ENCODE measurements at regions not wholly inside any gene's neighbourhood (a gene's known extent, or its start where the extent isn't known, plus 50 kb on each side); places are given as distances from the start of the nearest gene placed in this dataset.

DNA sequence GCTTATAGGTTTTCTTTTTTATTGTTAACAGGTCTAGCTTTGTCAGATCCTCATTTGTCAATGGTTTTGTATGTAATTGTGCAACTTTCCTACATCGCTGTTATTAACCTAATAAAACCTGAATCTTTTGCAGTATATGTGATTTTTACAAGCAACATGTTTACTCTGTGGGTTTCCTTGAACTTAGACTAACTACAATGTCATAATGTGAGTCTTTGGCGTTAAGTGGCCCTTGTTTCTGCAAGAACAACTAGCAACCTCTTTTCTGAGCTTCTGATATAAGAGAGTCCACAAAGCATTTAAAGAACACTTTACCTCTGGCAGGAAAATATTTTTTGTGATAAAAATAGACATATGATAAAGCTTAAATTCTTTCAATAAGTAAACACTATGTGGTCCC, 230.3 kb upstream of the CFAP20DC start:
- ATAC-seq, result no peak
- DNase-seq, result no peak
- H3K4me1 ChIP-seq (ENCODE audit: low read depth), result no peaks in the 10 kb centered on the region
- intact Hi-C loops (cut with DNase I, micrococcal nuclease), result no loop called here
- no peak overlapping the region for H3K4me3 ChIP-seq
- TF ChIP-seq CTCF (IDR thresholded peaks at IDR 0.05), result no peak
- no peaks in the 10 kb centered on the region for H3K36me3 ChIP-seq (ENCODE audit: low read depth)
- H3K9me3 ChIP-seq, result no peaks in the 10 kb centered on the region

GRCh38 chr3:59277816-59278215, 228.0 kb upstream of the CFAP20DC start:
- ATAC-seq (no peak), DNase-seq (no peak)
- no peaks in the 10 kb centered on the region for H3K36me3 ChIP-seq (ENCODE audit: low read depth)
- intact Hi-C loops (cut with DNase I, micrococcal nuclease), result no loop called here
- TF ChIP-seq CTCF (IDR thresholded peaks at IDR 0.05), result no peak
- no peaks in the 10 kb centered on the region for H3K4me1 ChIP-seq (ENCODE audit: low read depth)
- H3K9me3 ChIP-seq, result no peaks in the 10 kb centered on the region
- H3K4me3 ChIP-seq, result no peak overlapping the region

- Histone ChIP-seq H3K4me3 (no peak overlapping the region), H3K4me1 (ENCODE audit: low read depth) (no peaks in the 10 kb centered on the region), H3K36me3 (ENCODE audit: low read depth) (no peaks in the 10 kb centered on the region), H3K9me3 (no peaks in the 10 kb centered on the region)
- intact Hi-C loops (cut with DNase I, micrococcal nuclease), result no loop called here
- DNase-seq, result no peak
- no peak for ATAC-seq
- no peak for TF ChIP-seq CTCF (IDR thresholded peaks at IDR 0.05)
These were observed 227.4 kb upstream of the CFAP20DC start for GRCh38 chr3:59277201-59277600.

DNA sequence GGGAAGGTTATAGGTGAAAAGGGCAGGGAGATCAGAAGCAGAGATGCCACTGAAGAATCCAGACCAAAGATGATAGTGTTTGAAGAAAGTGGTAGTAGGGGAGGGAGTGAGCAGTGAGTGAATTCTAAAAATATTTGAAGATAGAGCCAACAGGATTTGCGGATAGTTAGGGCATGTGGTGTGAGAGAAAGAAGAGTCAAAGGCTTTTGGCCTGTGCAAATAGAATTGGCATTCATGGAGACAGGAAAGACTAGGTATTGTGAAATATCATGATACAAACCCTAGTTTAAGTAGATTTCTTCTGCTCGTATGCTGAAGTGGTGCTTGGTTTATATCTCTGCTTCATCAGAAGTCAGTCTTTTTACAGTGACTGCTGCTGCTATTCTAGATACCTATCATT, 224.2 kb upstream of the CFAP20DC start:
- no peaks in the 10 kb centered on the region for H3K4me1 ChIP-seq (ENCODE audit: low read depth)

DNA sequence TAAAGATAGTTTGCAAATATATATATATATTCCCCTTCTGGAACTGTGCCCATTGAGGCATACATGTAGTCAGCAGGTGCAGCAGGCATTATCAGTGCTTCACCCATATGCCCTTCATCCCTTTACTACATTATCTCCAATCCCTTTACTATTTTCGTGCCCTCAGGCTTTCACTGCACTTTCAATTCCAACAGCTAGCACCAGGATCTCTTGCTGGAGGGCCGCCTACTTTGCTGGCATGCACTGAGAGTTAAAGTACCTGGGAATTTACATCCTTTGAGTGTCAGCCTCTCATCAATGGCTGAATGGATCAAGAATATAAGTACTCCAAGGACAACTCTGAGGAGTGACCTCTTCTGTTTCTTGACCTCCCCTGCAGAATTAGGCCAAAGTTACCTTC, 222.1 kb upstream of the CFAP20DC start:
- Histone ChIP-seq H3K4me3 (no peak overlapping the region), H3K4me1 (ENCODE audit: low read depth) (no peaks in the 10 kb centered on the region), H3K9me3 (no peaks in the 10 kb centered on the region), H3K36me3 (ENCODE audit: low read depth) (no peaks in the 10 kb centered on the region)
- ATAC-seq (no peak), DNase-seq (no peak)
- intact Hi-C loops (cut with DNase I, micrococcal nuclease), result no loop called here
- no peak for TF ChIP-seq CTCF (IDR thresholded peaks at IDR 0.05)

More for the DNA sequence above, 224.2 kb upstream of the CFAP20DC start:
- no peak for DNase-seq
- no peak for TF ChIP-seq CTCF (IDR thresholded peaks at IDR 0.05)
- intact Hi-C loops (cut with DNase I, micrococcal nuclease), result no loop called here
- no peaks in the 10 kb centered on the region for H3K9me3 ChIP-seq
- H3K4me3 ChIP-seq, result no peak overlapping the region
- no peaks in the 10 kb centered on the region for H3K36me3 ChIP-seq (ENCODE audit: low read depth)
- ATAC-seq, result no peak

DNA sequence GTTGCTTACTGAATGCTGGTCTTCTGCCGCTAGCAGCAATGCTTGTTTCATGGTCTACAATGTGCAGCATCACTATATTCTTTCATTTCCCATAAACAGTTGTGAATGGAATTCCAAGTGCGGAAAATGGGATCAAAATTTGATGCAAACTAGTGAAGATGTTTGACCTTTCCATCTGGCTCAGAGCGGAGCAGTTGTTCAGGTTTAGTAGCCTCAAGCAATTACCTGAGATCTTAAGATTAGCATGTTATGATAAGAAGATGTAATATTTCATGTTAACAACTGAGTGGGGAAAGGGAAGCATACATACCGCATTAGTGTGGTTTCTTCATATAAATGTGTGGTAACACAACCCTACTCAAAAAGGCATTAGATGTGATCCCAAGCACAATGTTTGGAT, 221.1 kb upstream of the CFAP20DC start:
- Histone ChIP-seq H3K4me3 (no peak overlapping the region), H3K36me3 (ENCODE audit: low read depth) (no peaks in the 10 kb centered on the region), H3K4me1 (ENCODE audit: low read depth) (no peaks in the 10 kb centered on the region), H3K9me3 (no peaks in the 10 kb centered on the region)
- no peak for TF ChIP-seq CTCF (IDR thresholded peaks at IDR 0.05)
- ATAC-seq (no peak), DNase-seq (no peak)
- intact Hi-C loops (cut with DNase I, micrococcal nuclease), result no loop called here

All from mucosa of descending colon (tissue), 3 donors.